Left lung (tissue), 4 donors: ENCODE measurements at regions not wholly inside any gene's neighbourhood (a gene's known extent, or its start where the extent isn't known, plus 50 kb on each side); places are given as distances from the start of the nearest gene placed in this dataset.
A peak's percentile ranks its signal among the peaks of the same experiment; 100 is the strongest.

Source experiments
- ATAC-seq: fragments of 200-7000 bp; cut with Tn5 transposase; one replicate; pipeline ENCODE4 v1.9.1; 2020; ENCODE audit warnings: moderate library complexity
- DNase-seq, 4 donors: peaks; one replicate each; pipeline ENCODE4 v3.0.0-alpha.2; 2013 to 2020
- H3K27ac ChIP-seq, 2 donors: fragments of 200-600 bp; sonication (generic) in 1 of 2; one replicate each; pipeline versions ENCODE4 v1.5.0 to v1.8.0; 2020 to 2021
- H3K27me3 ChIP-seq, 2 donors: fragments of 200-600 bp; sonication (generic) in 1 of 2; one replicate each; pipeline versions ENCODE4 v1.5.0 to v1.8.0; 2020 to 2021
- H3K36me3 ChIP-seq, 2 donors: fragments of 200-600 bp; sonication (generic) in 1 of 2; one replicate each; pipeline versions ENCODE4 v1.5.0 to v1.8.0; 2020 to 2021
- H3K4me1 ChIP-seq, 2 donors: fragments of 200-600 bp; one replicate each; pipeline ENCODE4 v1.8.0; 2021
- H3K4me3 ChIP-seq, 2 donors: fragments of 200-600 bp; sonication (generic) in 1 of 2; one replicate each; pipeline versions ENCODE4 v1.5.0 to v1.8.0; 2020 to 2021; ENCODE audit warnings: mild to moderate bottlenecking in 1 of 2
- H3K9me3 ChIP-seq, 2 donors: fragments of 200-600 bp; sonication (generic) in 1 of 2; one replicate each; pipeline versions ENCODE4 v1.5.0 to v1.8.0; 2020 to 2021
- intact Hi-C, 2 donors: fragments of 100-400 bp; cut with DNase I; formaldehyde crosslinking; loops; one replicate each; pipeline versions ENCODE4 v1.11.2 to v1.14.2; 2022
- TF ChIP-seq, protein P1 (sequence below), 2 donors: fragments of 200-600 bp; sonication (generic) in 1 of 2; IDR thresholded peaks; one replicate each; pipeline versions ENCODE4 v1.5.0 to v1.8.0; 2021; ENCODE audit warnings: antibody characterized with exemption in 2 of 2
- donor health status: DM: no; HTN: yes; CAD: no.
- donor health status: DM: no; HTN: no; CAD: no.

GRCh38 chr1:223016381-223016780 is 126.7 kb downstream of the TLR5 start:
- H3K27ac ChIP-seq: peak overlapping the region in 1 of 2 donors; percentile 71
- ATAC-seq: no peak
- H3K4me3 ChIP-seq: no peak overlapping the region
- TF ChIP-seq, protein P1, sequence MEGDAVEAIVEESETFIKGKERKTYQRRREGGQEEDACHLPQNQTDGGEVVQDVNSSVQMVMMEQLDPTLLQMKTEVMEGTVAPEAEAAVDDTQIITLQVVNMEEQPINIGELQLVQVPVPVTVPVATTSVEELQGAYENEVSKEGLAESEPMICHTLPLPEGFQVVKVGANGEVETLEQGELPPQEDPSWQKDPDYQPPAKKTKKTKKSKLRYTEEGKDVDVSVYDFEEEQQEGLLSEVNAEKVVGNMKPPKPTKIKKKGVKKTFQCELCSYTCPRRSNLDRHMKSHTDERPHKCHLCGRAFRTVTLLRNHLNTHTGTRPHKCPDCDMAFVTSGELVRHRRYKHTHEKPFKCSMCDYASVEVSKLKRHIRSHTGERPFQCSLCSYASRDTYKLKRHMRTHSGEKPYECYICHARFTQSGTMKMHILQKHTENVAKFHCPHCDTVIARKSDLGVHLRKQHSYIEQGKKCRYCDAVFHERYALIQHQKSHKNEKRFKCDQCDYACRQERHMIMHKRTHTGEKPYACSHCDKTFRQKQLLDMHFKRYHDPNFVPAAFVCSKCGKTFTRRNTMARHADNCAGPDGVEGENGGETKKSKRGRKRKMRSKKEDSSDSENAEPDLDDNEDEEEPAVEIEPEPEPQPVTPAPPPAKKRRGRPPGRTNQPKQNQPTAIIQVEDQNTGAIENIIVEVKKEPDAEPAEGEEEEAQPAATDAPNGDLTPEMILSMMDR (IDR thresholded peaks at IDR 0.05): no peak
- no peaks in the 10 kb centered on the region for H3K4me1 ChIP-seq
- H3K36me3 ChIP-seq: no peaks in the 10 kb centered on the region
- DNase-seq: no peak
- no peaks in the 10 kb centered on the region for H3K27me3 ChIP-seq
- intact Hi-C loops: no loop called here
- H3K9me3 ChIP-seq: no peaks in the 10 kb centered on the region

- no peak overlapping the region for H3K4me3 ChIP-seq
- no peak for DNase-seq
- TF ChIP-seq, protein P1 (IDR thresholded peaks at IDR 0.05): no peak
- H3K9me3 ChIP-seq: no peaks in the 10 kb centered on the region
- no peaks in the 10 kb centered on the region for H3K4me1 ChIP-seq
- ATAC-seq: no peak
- intact Hi-C loops: no loop called here
- H3K27ac ChIP-seq: peak overlapping the region in 1 of 2 donors; percentile 71
- H3K27me3 ChIP-seq: no peaks in the 10 kb centered on the region
- no peaks in the 10 kb centered on the region for H3K36me3 ChIP-seq
Measured at GRCh38 chr1:223016890-223017289, 126.2 kb downstream of the TLR5 start.

DNA sequence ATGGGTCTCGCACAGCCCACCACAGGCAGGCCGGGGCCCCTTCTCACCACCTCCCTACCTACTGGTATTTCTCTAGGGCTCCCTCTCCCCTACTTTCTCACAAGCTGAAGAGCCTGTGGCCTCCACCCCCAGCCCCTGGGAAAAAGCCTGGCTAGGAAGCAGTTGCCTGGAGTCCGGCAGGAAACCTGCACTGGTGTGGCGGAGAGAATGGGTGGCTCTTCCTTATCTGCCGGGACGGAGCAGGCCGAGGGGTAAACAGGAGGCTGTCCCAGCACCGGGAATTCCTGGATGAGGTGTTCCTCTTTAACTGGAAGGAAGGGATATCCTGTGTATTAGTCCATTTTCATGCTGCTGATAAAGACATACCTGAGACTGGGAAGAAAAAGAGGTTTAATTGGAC is 125.8 kb downstream of the TLR5 start:
- no peak for ATAC-seq
- Histone ChIP-seq H3K27me3 (no peaks in the 10 kb centered on the region), H3K27ac (peak overlapping the region in 1 of 2 donors; percentile 71), H3K9me3 (no peaks in the 10 kb centered on the region), H3K4me3 (no peak overlapping the region), H3K4me1 (no peaks in the 10 kb centered on the region), H3K36me3 (no peaks in the 10 kb centered on the region)
- DNase-seq: no peak
- TF ChIP-seq, protein P1 (IDR thresholded peaks at IDR 0.05): no peak
- intact Hi-C loops: no loop called here

DNA sequence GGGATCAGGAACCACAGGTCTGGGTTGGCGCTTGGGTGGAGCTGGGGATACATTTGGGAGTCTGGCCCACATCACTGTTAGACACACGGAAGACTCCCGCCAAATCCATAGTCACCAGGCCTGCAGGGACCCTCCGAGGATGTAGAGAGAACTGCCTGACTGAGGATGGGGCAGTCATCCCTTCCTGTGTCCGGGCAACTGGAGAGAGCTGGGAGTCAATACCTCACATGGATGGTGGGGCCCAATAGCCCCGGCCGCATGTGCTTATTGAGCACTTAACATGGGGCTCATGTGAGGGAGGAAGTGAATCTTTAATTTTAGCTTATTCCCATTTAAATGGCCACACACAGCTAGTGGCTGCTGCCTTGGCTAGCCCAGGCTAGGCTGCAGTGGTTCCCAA is 124.5 kb downstream of the TLR5 start:
- peaks cover 0 to 3% of the 10 kb centered on the region in 2 donors for H3K4me1 ChIP-seq
- peak overlapping the region in 1 of 2 donors; percentile 31 for H3K27ac ChIP-seq
- no peak overlapping the region for H3K4me3 ChIP-seq
- H3K9me3 ChIP-seq: no peaks in the 10 kb centered on the region
- TF ChIP-seq, protein P1 (IDR thresholded peaks at IDR 0.05): no peak
- H3K27me3 ChIP-seq: no peaks in the 10 kb centered on the region
- no peak for DNase-seq
- ATAC-seq: no peak
- intact Hi-C loops: no loop called here
- no peaks in the 10 kb centered on the region for H3K36me3 ChIP-seq

- intact Hi-C loops: no loop called here
- Histone ChIP-seq H3K27me3 (no peaks in the 10 kb centered on the region), H3K9me3 (no peaks in the 10 kb centered on the region), H3K4me3 (no peak overlapping the region), H3K4me1 (peaks cover 0 to 3% of the 10 kb centered on the region in 2 donors), H3K27ac (no peak overlapping the region), H3K36me3 (no peaks in the 10 kb centered on the region)
- TF ChIP-seq, protein P1 (IDR thresholded peaks at IDR 0.05): no peak
- ATAC-seq: no peak
- DNase-seq: no peak
Measured at GRCh38 chr1:223019256-223019655, 123.8 kb downstream of the TLR5 start.
